ENCODE measurements at regions not wholly inside any gene's neighbourhood (a gene's known extent, or its start where the extent isn't known, plus 50 kb on each side); places are given as distances from the start of the nearest gene placed in this dataset.
A peak's percentile ranks its signal among the peaks of the same experiment; 100 is the strongest.

- ATAC-seq (no peak), DNase-seq (ENCODE audit: low read depth, low spot score) (no peak)
- Histone ChIP-seq H3K36me3 (ENCODE audit: control insufficient read depth in 1 of 2, insufficient read depth in 2 of 2, low read length in 2 of 2) (no peaks in the 10 kb centered on the region), H4K20me1 (ENCODE audit: insufficient read depth) (no peaks in the 10 kb centered on the region), H3K27ac (ENCODE audit: low read depth, low read length) (no peak overlapping the region), H3K9me3 (ENCODE audit: control insufficient read depth in 1 of 2, insufficient read depth in 1 of 2, low read depth in 1 of 2, low read length in 2 of 2) (no peaks in the 10 kb centered on the region), H2AFZ (ENCODE audit: low read depth, low read length, poor library complexity, severe bottlenecking) (no peak overlapping the region), H3K4me2 (ENCODE audit: low read length) (no peak overlapping the region), H3K9ac (ENCODE audit: low read length) (no peak overlapping the region), H3K4me3 (replicated peaks in 1 of 2; ENCODE audit: low read depth in 1 of 2, low read length in 2 of 2) (no peak overlapping the region), H3K4me1 (ENCODE audit: control insufficient read depth in 1 of 2, insufficient read depth in 2 of 2, low read length in 2 of 2) (no peaks in the 10 kb centered on the region), H3K9me2 (ENCODE audit: insufficient read depth) (no peaks in the 10 kb centered on the region), H3K27me3 (ENCODE audit: insufficient read depth, low read length) (no peaks in the 10 kb centered on the region), H3K79me2 (ENCODE audit: insufficient read depth, low read length) (no peaks in the 10 kb centered on the region)
- BruUV-seq (replicated peaks) = no TSS peak
- POLR2A ChIA-PET = no interaction called here
- TF ChIP-seq CTCF (IDR thresholded peaks at IDR 0.05 in 2 of 3, conservative IDR thresholded peaks at IDR 0.05 in 1 of 3; ENCODE audit: borderline replicate concordance in 1 of 3, insufficient read depth in 1 of 3, low read depth in 2 of 3, low read length in 2 of 3) = no peak
- no peak for TF ChIP-seq TCF7L2 (IDR thresholded peaks at IDR 0.05; ENCODE audit: borderline replicate concordance, extremely low read depth, insufficient read depth, insufficient read length)
- CTCF ChIA-PET = no interaction called here
- intact Hi-C loops (cut with micrococcal nuclease) = no loop called here
- RAD21 ChIA-PET (ENCODE audit: low non-redundant PET in 1 of 2, low total read pairs in 2 of 2, uncharacterized antibody in 2 of 2, unreplicated experiment in 2 of 2) = no interaction called here
Observed at GRCh38 chrX:78213331-78213730, 73.9 kb upstream of the TAF9B start.

GRCh38 chrX:78199851-78200250 is 60.4 kb upstream of the TAF9B start:
- intact Hi-C loops (cut with micrococcal nuclease) = no loop called here
- no peak overlapping the region for H2AFZ ChIP-seq (ENCODE audit: low read depth, low read length, poor library complexity, severe bottlenecking)
- no peaks in the 10 kb centered on the region for H3K27me3 ChIP-seq (ENCODE audit: insufficient read depth, low read length)
- DNase-seq (ENCODE audit: low read depth, low spot score) (peak; percentile 8), ATAC-seq (peak; percentile 81)
- RAD21 ChIA-PET (ENCODE audit: low non-redundant PET in 1 of 2, low total read pairs in 2 of 2, uncharacterized antibody in 2 of 2, unreplicated experiment in 2 of 2) = no interaction called here
- no peak overlapping the region for H3K4me3 ChIP-seq (replicated peaks in 1 of 2; ENCODE audit: low read depth in 1 of 2, low read length in 2 of 2)
- H3K4me2 ChIP-seq (ENCODE audit: low read length) = no peak overlapping the region
- POLR2A ChIA-PET = no interaction called here
- no peaks in the 10 kb centered on the region for H3K79me2 ChIP-seq (ENCODE audit: insufficient read depth, low read length)
- no peaks in the 10 kb centered on the region for H3K4me1 ChIP-seq (ENCODE audit: control insufficient read depth in 1 of 2, insufficient read depth in 2 of 2, low read length in 2 of 2)
- no peaks in the 10 kb centered on the region for H3K36me3 ChIP-seq (ENCODE audit: control insufficient read depth in 1 of 2, insufficient read depth in 2 of 2, low read length in 2 of 2)
- H3K9me3 ChIP-seq (ENCODE audit: control insufficient read depth in 1 of 2, insufficient read depth in 1 of 2, low read depth in 1 of 2, low read length in 2 of 2) = no peaks in the 10 kb centered on the region
- CTCF ChIA-PET = no interaction called here
- no peaks in the 10 kb centered on the region for H3K9me2 ChIP-seq (ENCODE audit: insufficient read depth)
- no peaks in the 10 kb centered on the region for H4K20me1 ChIP-seq (ENCODE audit: insufficient read depth)
- peak in 2 of 3 experiments; percentile 31 to 43; a peak in 3 of 6 replicates for TF ChIP-seq CTCF (IDR thresholded peaks at IDR 0.05 in 2 of 3, conservative IDR thresholded peaks at IDR 0.05 in 1 of 3; ENCODE audit: borderline replicate concordance in 1 of 3, insufficient read depth in 1 of 3, low read depth in 2 of 3, low read length in 2 of 3)
- no peak for TF ChIP-seq ZFX (IDR thresholded peaks at IDR 0.05)
- H3K27ac ChIP-seq (ENCODE audit: low read depth, low read length) = no peak overlapping the region
- BruUV-seq (replicated peaks) = no TSS peak
- no peak overlapping the region for H3K9ac ChIP-seq (ENCODE audit: low read length)
